ENCODE measurements at regions not wholly inside any gene's neighbourhood (a gene's known extent, or its start where the extent isn't known, plus 50 kb on each side); places are given as distances from the start of the nearest gene placed in this dataset.
"Not testable (repeated sequence)": the region's sequence is repeated elsewhere in the genome, so short reads cannot be mapped to it uniquely, and the experiment has no call there.

DNA sequence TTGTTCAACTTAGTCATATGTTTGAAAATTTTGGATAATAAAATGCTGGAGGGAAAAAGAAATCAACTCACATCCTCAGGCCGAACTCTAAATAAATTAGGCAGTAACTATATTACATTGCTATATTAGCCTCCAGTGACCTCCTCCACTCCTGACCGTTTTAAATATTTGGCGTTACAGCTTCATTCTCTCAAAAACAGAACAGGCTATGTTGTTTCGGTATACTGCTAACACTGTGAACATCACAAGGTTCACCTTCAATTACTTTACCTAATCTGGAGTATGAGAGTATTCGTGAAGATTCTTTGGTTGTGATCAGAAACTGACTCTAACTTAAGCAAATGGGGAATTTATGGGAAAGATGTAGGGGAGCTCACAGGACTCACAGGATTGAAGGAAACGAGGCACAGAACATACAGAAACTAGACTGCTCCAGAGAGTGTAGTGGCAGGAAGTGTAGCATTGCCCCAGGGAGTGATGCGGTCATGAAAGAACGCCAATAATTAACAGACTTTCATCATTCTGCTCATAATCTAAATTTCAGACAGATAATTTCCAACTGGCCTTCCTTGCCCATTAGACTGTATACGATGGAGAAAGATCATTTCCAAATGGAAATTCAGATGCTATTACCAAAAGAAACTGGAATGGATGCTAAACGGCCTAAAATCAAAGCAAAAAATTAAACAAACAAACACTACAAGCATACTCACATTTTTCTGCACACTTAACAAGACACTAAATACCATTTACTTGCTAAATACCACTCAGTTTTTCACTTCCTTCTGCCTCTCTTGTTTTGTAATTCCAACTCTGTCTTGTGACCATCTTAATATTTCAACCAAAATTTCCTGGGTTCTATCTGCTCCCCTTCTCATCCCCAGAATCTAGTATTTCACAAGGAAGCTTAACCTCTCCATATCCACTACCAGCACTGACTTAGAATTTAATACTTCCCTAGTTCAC is 110.1 kb upstream of the LPAR1 start:
- DNase-seq, result peak; percentile 12

DNA sequence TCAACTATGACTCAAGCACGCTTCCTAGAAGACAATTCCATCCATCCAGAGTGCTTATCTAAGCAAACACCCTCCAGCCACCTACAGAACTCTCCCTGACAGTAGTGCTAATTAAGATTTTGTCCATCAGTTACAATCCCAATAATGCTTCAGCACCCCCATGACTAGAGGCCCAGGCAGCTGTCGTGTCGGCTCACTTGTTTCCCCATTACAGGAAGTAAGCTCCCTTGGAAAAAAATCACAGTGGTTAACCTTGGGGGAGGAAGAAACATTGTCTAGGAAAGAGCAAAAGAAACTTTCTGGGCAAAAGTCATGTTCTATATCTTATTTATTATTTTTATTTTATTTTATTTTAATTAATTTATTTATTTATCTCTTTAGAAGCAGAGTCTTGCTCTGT is 108.8 kb upstream of the LPAR1 start:
- no peak for DNase-seq

DNA sequence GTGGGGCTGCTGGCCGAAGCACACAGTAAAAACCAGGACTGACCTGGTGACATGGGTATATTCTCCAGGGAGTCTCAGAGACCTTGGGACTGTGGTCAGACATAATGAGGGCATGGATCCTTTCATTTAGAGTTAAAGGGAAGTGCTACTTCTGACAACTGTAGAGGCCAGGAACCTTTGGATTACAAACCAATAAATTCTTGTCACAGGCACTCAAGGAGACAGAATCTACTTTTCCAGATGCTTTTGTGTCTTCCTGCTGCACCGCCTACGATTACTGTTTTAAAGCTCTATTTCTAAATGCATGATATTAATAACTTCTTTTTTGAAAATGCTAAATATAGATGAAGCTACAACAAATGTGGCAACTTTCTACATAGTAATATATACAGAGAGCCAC is 106.5 kb upstream of the LPAR1 start:
- no peak for DNase-seq

DNA sequence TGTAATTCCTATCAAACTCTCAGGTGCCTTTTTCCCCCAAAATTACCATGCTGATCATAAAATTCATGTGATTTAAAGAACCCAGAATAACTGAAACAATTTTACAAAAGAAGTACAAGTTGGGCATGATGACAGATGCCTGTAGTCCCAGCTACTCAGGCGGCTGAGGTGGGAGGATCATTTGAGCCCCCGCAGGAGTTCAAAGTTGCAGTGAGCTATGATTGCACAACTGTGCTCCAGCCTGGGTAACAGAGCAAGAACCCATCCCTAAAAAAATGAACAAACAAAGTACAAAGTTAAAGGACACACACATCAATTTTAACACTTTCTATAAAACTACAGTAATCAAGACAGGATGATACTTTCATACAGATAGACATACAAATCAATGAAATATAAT is 97.9 kb upstream of the LPAR1 start:
- DNase-seq, result no peak

DNA sequence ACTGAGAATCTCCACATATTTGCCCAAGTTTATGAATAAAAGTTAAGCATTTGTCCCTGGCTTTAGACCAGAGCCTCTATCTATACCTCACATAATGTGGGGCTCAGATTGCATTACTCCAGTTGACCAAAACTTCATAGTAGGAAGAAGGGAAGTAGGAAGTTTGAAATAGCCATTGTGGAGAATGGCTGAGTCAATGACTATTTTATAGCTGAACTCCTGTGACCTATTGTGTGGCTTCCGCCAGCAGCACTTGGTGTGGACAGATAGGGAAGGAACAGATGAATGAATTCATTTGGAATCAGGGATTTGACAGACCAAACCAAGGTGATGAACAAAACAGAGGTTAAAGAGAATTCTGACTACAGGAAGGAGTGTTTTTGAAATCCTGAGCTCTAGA is 92.9 kb upstream of the LPAR1 start:
- no peak for DNase-seq

DNA sequence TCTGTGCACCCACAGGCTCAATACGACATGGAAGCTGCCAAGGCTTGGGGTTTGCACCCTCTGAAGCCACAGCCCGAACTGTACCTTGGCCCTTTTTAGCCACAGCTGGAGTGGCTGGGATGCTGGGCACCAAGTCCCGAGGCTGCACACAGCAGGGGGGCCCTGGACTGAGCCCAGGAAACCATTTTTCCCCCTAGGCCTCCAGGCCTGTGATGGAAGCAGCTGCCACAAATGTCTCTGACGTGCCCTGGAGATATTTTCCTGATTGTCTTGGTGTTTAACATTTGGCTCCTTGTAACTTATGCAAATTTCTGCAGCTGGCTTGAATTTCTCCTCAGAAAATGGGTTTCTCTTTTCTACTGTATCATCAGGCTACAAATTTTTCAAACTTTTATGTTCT is 82.3 kb upstream of the LPAR1 start:
- no peak for DNase-seq

DNA sequence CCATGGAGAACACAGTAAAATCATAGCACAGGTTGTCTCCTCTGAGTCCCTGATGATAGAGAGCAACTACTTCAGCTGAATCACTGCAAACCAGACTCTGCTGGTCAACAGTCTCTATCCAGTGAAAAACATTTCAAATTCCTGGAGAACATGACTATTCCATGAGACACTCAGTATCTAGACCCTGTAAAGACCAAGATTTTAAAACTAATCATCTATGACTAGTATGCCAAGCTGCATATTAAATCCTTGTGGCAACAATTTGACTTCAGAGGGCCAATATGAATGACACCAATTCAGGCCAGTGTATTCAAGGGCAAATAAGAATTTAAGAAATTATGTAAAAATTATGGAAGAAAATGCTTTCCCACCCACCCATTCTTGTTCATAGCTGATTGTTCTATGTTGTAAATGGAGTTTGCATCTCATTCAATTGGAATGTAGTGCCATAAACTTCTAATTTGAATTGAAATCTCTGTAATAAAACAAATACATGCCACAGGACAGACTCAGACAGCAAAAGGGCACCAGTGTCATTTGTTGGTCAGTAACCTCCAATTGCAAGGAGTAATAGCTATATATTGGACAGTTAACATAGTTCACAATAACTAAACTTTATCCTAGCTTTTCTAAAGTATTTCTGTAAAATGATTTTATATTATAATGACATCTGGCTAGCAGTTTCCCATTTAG is 80.1 kb upstream of the LPAR1 start:
- DNase-seq, result peak; percentile 73

DNA sequence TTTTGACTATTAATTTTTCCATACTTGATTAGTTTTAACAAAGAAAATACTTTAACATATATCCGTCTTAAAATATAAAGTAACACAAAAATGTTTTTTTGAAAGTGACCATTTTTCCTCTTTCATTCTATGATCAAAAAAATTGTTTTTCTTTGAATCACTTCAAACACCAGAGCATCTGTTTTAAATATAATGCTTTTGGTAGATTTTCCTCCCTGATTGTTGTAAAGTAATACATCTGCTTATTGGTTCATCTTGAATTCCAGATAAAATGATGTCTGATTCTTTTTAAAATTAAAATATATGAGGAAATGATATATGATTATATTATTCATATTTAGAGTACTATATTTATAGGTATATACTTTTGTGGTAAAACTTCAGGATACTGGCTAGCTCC is 76.2 kb upstream of the LPAR1 start:
- DNase-seq, result no peak

DNA sequence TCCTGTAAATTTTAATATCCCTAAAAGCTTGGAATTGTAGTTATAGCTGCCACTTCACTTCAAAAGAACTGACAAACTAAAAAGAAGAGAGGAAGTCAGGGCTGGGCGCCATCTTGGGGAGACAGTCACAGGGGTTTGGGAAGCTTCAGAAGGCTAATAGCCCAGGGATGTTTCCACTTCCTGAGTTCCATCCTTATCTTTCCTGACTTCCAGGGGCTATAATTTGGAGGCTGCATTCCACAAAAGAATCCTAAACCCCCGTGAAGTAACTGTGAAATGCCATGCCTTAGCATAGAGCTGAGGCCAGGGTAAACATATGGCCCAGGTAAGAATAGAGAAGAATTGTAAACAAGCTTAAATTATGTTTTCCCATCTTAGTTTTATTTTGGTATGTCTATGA is 75.4 kb upstream of the LPAR1 start:
- DNase-seq, result no peak

DNA sequence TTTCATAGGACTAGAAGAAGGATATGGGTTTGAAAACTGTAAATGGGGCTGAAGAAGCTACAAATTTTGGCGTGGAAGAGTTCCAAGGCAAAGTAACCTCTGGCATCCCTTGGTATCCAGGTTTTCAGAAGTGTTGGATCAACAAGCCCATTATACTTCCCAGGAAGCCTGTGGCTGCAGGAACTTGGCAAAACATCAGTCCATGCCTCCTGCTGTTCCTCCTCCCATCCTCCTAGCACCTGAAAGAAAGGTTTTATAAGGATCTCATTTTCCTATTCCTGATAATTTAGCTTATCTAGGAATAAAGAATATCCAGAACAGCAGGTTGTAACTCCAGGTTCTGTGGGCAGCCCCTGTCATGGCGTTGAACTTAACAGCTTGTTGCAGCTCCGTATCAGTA is 72.5 kb upstream of the LPAR1 start:
- DNase-seq, result no peak

DNA sequence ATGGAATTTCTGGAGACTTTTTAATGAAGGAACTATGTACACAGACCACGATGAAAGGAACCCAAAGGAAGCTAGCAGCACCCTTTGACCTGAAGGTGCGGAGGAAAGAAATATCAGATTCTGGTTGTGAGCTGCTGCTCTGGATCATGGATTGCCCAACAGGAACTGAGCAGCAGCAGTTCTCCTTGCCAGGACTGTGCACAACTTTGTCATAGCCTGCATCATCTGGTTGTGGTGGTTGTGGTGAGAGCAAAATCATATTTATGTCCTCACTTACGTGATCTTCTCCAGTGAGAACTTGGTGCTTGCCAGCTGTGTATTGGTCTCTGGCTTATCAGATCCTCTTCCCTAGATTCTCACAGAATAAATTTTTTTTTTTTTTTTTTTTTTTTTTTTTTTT is 70.7 kb upstream of the LPAR1 start:
- no peak for DNase-seq

DNA sequence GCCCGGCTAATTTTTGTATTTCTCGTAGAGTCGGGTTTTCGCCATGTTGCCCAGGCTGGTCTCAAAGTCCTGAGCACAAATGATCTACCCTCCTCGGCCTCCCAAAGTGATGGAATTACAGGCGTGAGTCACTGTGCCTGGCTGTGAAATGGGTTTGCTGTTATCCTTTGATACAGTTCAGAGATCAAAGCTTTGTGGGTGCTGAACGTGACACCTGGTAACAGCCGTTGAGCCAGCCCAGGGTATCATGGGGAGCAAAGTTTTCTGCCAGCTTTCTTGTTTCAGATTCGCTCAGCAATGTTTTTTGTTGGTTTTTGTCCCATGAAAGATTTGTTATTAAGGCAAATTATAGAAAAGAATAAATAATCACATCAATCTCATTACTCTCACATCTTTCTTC is 68.9 kb upstream of the LPAR1 start:
- no peak for DNase-seq

DNA sequence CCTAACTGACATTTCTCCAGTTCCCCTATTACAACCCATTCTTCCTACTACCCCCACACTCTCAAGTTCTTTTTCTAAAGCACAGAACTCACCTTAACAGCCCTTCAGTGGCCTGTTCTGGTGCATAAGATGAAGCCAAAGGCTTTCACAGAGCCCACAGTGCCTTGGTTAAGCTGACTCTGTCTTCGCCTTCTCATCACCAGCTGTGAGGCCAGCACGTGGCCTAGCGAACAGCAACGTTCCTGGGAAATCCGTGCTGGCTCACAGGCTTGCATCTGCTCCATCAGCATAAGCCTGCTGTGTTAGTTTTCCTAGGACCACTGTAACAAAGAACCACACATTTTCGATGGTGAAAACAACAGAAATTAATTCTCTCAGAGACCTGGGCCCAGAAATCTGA is 67.9 kb upstream of the LPAR1 start:
- DNase-seq, result no peak

DNA sequence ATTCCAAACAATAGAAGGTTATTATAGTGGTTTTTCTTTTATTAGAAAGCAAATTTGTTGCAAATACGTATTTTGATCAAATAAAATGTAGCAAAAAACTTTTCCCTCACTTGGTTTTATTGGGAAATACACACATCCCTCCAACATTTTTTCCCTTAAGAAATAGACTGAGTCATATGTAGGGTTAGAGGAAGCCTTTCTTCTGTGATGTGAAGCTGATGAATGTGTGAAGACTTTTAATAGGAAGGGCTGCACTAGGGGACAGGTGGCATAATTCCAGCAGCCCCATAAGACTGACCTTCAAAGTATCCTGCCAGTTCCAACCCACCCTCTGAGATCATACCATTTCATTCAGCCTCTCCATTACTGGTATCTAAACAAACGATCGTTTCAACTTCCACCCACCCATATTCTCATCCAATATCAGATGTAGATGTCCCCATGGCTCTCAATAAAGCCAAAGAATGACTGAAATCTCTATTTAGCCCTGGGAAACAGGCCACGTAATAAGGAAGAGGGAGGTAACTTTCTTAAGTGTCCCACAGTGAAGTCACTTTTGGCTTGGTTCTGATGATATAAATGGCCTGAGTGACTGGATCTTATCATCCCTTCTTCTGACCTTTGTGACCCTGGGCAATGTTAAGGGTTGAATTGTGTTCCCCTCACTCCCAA is 64.7 kb upstream of the LPAR1 start:
- no peak for DNase-seq

DNA sequence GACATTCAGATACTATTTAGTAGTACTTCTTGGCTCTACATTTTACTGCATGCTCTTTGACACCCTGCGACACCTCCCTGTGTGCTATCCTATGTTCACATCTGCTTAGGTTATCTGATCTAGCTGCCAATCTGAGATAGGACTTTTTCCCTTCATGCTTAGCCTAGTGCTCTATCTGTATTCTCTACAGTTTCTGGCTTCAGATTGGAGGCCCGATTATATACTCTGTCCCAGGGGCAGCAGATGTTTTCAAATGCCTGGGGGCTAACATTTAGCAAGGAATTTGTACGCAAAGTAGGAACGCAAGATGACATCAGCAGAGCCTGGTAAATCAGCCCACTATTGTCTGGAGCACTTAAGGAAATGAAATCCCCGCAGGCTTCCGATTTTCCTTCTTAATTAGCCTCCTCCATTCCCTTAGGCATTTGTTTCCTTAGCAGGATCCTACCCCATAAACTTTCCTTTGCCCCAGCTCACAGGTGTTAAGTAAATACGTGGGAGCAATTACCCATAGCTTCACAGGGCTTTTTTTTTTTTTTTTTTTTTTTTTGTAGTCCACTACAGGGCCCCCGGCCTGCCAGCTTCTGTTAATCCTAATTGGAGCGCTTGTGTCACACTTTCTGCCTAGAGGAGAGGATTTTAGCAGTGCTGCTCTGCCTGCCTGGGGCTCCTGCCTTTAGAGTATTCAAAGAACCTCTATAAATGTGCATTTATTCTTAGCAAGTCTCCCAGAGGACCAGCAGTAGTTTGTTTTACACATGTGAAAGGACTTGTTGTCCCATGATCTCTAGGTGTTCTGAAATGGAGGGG is 61.1 kb upstream of the LPAR1 start:
- no peak for DNase-seq

DNA sequence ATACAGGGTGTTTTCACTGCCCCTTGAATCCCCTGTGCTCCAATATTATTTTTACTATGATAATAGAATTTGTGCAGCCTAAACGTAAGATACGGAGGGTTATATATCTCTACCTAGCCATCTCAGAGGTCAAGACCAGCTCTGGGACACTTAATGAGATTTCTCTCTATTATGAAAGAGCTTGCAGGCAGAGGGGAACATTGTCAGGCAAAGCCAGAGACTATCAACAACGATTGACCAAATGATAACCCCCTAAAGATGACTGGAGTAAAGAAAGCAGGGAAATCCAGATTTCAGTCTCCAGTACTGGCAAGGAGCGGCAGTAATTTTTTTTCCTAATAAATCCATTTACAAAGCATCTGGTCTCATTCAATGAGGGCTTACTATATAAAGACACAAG is 59.8 kb upstream of the LPAR1 start:
- DNase-seq, result no peak

DNA sequence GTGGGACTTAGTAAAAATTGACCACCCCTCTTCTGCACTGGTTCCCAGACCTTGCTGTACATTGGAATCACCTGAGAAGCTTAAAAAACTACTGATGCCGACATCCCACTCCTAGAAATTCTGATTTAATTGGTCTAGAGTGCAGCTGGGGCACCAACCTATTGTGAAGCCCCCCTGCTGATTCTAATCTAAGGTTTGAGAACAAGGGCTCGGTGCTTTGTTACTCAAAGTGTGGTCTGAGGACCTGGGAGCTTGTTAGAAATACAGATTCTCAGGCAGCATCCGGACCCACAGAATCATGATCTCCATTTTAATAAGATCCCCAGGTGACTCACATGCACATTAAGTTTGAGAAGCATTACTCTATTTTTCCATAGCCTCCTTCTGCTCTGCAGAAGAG is 57.8 kb upstream of the LPAR1 start:
- no peak for DNase-seq

DNA sequence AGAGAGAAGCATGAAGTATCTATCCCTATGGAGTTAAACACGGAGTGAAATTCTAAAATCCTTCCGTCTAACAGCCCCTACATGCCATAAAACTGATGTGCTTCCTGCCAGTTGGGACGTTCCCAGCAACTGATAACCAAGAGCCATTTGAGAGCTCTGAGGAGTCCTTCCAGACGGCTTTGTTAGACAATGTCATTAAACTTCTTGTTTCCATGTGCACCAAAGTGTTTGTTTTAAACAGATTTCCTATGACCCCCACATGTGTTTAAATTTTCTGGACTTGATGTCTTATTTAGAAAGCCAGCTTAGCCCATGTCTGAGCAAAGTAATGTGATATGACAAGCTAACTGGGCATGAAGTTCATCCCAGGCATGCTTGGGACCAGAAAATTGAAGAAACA is 57.2 kb upstream of the LPAR1 start:
- DNase-seq, result peak; percentile 17

DNA sequence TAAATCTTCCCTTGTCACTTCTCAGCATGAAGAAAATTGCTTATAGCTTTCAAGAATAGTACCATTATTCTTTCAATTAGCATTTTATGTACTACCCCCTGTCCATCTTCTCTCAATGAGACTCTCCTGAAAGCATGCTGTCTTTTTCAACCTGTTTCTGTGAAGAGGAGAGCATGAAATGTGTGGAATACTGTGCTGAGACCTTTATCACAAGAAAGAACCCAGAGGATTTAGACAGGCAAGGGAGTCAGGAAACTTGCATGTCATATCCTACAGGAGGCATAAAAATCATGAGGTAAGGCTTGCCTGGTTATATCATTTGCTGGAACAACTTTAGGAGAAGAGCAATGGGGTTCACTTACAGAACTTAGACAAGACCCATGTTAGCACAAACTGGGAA is 56.7 kb upstream of the LPAR1 start:
- no peak for DNase-seq

DNA sequence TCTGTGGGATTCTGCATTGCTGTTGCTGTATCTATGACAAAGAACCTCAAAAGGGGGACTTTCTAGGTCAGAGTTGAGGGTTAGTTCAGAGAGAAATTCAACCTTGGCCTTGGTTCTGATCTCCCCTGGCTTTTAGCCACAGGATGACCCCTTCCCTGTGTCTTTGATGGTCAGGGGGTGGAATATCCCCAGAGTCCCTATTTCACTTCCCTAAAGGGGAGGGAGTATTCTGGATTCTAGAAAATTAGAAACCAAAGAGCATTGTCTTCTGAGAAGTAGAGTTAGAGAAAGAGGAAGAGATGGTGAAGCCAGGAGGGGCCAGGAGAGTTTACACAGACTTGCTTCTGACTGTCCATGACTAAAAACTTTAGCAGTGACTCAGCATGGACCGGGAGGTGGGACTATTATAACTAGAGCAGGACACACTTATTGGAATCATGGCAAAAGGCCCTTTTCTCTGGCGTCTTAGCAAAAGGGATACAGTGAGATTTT is 56.2 kb upstream of the LPAR1 start:
- DNase-seq, result peak; percentile 86

DNA sequence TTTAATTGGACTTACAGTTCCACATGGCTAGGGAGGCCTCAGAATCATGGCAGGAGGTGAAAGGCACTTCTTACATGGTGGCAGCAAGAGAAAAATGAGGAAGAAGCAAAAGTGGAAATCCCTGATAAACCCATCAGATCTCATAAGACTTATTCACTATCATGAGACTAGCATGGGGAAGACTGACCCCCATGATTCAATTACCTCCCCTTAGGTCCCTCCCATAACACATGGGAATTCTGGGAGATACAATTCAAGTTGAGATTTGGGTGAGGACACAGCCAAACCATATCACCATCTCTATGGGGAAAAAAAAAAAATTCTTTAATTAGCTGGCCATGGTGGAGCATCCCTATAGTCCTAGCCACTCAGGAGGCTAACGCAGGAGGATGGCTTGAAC is 53.9 kb upstream of the LPAR1 start:
- DNase-seq, result not testable (repeated sequence)

All from fibroblast of skin of back (primary cell).